ENCODE measurements at regions not wholly inside any gene's neighbourhood (a gene's known extent, or its start where the extent isn't known, plus 50 kb on each side); places are given as distances from the start of the nearest gene placed in this dataset.

- no peak for DNase-seq (ENCODE audit: low spot score)
These were observed 82.8 kb upstream of the TNS3 start for GRCh38 chr7:47664650-47665195.

DNA sequence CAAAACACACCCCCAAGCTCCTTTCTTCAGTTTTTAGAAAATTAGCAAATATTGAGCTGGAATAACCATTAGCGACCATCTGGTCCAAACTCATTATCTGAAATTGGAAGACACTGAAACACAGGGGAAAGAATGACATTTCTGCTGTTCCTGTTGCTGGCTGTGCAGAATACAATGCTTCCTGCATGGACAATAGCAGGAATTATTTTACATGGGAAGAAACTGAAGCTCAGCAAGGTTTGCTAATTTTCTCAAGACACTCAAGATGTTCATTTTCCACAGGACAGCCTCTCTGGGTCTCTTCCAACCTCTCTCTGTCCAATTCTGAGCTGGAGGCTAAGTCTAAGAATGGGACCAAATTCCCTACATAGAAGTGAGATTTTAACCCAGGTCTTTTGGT is 81.9 kb upstream of the TNS3 start:
- DNase-seq (ENCODE audit: low spot score), result no peak

- no peak for DNase-seq (ENCODE audit: low spot score)
These were observed 81.3 kb upstream of the TNS3 start for GRCh38 chr7:47663213-47663612.

GRCh38 chr7:47661051-47661714 is 79.3 kb upstream of the TNS3 start:
- no peak for DNase-seq (ENCODE audit: low spot score)

GRCh38 chr7:47659664-47660462 is 78.0 kb upstream of the TNS3 start:
- no peak for DNase-seq (ENCODE audit: low spot score)

GRCh38 chr7:47658886-47659635 is 77.2 kb upstream of the TNS3 start:
- no peak for DNase-seq (ENCODE audit: low spot score)

- DNase-seq (ENCODE audit: low spot score), result no peak
These were observed 75.2 kb upstream of the TNS3 start for GRCh38 chr7:47657126-47657525.

DNA sequence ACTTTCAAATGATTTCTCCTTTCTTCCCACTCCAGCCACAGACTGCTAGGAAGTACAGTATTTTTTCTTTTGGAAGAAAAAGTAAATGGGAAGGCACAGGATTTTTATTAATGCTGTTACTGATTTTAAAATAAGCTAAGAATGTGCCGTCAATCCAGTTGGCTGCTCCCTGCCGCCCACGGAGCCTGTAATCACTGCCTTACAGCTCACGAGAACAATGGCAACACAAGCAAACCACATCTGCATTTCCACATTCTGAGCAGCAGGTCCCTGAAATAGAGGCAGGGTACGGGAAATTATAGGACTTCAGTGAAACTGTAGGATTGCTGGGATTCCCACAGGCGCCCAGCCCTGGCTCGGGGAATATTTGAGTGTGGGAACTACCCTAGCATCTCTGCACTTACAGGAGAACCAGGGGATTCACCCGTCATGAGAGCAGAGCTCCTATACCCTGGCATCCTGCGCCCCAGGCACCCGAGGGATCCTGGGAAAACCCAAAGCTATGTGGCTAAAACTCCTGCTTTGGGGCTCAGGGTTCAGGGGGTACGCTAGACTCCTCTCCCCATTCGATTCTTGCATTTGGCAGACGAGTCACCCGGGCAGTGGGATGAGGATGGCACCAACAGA is 72.9 kb upstream of the TNS3 start:
- no peak for DNase-seq (ENCODE audit: low spot score)

- no peak for DNase-seq (ENCODE audit: low spot score)
These were observed 71.9 kb upstream of the TNS3 start for GRCh38 chr7:47653550-47654411.

- no peak for DNase-seq (ENCODE audit: low spot score)
These were observed 70.7 kb upstream of the TNS3 start for GRCh38 chr7:47652591-47652990.

- no peak for DNase-seq (ENCODE audit: low spot score)
These were observed 69.7 kb upstream of the TNS3 start for GRCh38 chr7:47651355-47652317.

- no peak for DNase-seq (ENCODE audit: low spot score)
These were observed 68.0 kb upstream of the TNS3 start for GRCh38 chr7:47649919-47650318.

DNA sequence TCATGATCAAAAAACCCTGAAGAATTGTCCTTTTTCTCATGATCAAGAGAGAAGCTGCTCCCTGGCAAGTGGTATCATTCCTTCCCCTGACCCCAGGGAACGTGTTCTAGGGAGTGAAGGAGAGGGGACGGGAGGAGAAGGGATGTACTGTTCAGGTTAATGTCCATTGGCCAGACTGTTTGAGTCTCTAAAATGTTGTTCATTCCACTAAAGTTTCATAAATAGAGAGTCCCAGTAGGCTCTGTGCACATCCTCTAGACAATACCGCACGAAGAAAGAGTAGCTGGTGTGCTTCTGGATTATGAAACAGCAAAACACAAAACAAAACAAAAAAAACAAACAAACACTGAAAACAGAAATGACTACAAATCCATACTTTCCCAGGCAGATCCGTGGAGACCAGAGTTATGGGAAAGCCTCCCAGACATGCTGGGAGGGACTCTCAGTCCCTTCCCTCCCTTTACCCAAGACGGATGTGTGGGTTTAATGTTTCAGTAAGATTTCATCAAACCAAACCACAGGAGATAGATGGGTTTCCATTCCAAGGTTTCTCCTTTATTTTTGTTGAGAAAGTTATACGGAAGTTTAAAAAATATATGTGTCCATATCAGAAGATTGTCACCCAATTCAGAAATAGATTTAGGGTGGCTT is 66.5 kb upstream of the TNS3 start:
- no peak for DNase-seq (ENCODE audit: low spot score)

DNA sequence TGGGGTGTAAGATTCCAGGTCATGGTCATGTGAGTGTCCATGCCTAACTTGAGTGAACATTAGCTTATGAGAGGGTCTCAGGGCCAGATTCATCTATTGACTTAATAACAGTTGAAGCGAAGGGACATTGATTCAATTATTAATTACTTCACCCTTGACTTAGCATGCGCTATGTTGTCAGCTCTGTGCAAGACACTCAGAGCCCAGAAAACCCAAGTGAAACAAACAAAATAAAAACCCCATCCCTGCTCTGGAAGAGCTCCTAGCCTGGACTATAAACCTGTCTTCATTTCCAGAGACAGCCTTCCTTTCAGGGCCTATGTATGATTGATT is 66.0 kb upstream of the TNS3 start:
- no peak for DNase-seq (ENCODE audit: low spot score)

- no peak for DNase-seq (ENCODE audit: low spot score)
These were observed 65.4 kb upstream of the TNS3 start for GRCh38 chr7:47647181-47647917.

- no peak for DNase-seq (ENCODE audit: low spot score)
These were observed 61.9 kb upstream of the TNS3 start for GRCh38 chr7:47643716-47644400.

DNA sequence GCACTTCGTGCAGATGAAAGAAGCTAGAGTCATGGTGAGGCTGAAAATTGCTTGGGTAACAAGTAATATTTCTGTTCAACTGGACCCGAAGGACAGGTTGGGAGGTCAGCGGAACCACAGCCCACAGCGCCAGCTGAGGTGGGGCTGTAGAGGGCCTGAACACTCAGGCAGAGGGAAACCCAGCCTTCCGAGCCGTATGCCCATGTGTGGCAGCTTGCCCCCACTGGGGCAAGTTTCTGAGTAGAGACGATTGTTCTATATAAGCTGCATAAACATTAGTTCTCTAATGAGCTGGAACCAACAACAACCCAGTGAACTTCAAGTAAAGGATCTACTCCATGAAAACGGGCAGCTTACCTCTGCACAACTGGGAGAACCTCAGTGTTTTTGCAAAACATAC is 58.4 kb upstream of the TNS3 start:
- no peak for DNase-seq (ENCODE audit: low spot score)

Measured in SK-N-DZ (cell line).